Lower leg skin (tissue), 4 donors: ENCODE measurements at regions not wholly inside any gene's neighbourhood (a gene's known extent, or its start where the extent isn't known, plus 50 kb on each side); places are given as distances from the start of the nearest gene placed in this dataset.

Source experiments
- DNase-seq, 2 donors: peaks; one replicate each; pipeline ENCODE4 v3.0.0-alpha.2; 2019; ENCODE audit warnings: low spot score in 2 of 2
- H3K4me3 ChIP-seq: fragments of 200-600 bp; sonication (generic); 2 replicates; pipeline ENCODE4 v1.5.1; 2017; ENCODE audit warnings: mild to moderate bottlenecking, low read depth; ENCODE audit not compliant: poor library complexity, severe bottlenecking
- CTCF ChIP-seq, 3 donors: fragments of 450-650 bp; IDR thresholded peaks; one replicate each; pipeline ENCODE4 v1.5.1; 2016; ENCODE audit warnings: antibody characterized with exemption in 3 of 3, mild to moderate bottlenecking in 3 of 3, moderate library complexity in 2 of 3
- POLR2A ChIP-seq, 2 donors: fragments of 450-650 bp; IDR thresholded peaks; one replicate each; pipeline ENCODE4 v1.6.1; 2016 to 2017; ENCODE audit warnings: antibody characterized with exemption in 2 of 2, mild to moderate bottlenecking in 1 of 2, moderate library complexity in 1 of 2
- WGBS, 2 donors: methylation state at CpG; one replicate each; pipeline ENCODE4 v1.1.5; 2018; 5-methylcytosine and 5-hydroxymethylcytosine counted together
- intact Hi-C: fragments of 100-400 bp; cut with DNase I; formaldehyde crosslinking; loops from one replicate; pipeline ENCODE4 v1.15.0; 2023; ENCODE audit warnings: low total_unique reads

DNA sequence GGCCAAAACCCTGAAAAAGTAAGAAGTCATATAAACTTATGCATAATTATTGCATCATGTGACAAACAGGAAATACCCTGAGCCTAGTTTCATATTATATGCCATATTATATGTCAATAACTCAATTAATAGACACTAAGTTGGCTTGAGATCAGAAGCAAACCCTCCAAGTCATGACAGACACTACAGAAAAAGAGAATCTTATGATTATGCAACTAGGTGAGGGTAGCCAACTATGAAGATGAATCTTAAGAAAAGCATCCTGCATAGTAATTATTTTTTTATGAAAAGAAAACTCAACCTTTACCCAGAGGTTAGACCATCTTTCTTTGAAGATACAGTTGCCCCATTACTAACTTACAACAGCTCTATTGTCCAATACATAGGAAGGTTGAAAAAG lies 192.4 kb upstream of the VEPH1 start:
- TF ChIP-seq CTCF (IDR thresholded peaks at IDR 0.05) (no peak), POLR2A (IDR thresholded peaks at IDR 0.05) (no peak)
- intact Hi-C loops: no loop called here
- DNase-seq: no peak
- H3K4me3 ChIP-seq: no peak overlapping the region

- WGBS, 2 donors: 89% methylated on average over 2 of the region's 2 CpGs
- no peak overlapping the region for H3K4me3 ChIP-seq
- DNase-seq: no peak
- TF ChIP-seq POLR2A (IDR thresholded peaks at IDR 0.05) (no peak), CTCF (IDR thresholded peaks at IDR 0.05) (no peak)
- intact Hi-C loops: no loop called here
Observed at GRCh38 chr3:157695103-157695502, 191.9 kb upstream of the VEPH1 start.

DNA sequence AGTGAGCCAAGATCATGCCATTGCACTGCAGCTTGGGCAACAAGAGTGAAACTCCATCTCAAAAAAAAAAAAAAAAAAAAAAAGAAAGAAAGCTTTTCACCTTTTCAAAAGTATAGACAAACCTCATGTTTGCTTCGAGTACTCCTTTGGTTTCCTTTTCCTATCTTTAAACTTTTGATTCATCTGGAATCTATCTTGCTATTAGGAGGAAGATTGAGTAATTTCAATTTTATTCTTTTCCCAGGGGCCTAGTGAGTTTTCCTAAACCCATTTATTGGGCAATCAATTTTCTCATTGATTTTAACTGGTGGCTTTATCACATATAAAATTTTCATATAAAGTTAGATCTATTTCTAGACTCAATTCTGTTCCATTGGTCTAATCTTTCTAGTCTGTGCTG lies 190.5 kb upstream of the VEPH1 start:
- no peak for TF ChIP-seq POLR2A (IDR thresholded peaks at IDR 0.05)
- TF ChIP-seq CTCF (IDR thresholded peaks at IDR 0.05): no peak
- DNase-seq: no peak
- 69 to 78% methylated on average over 1 of the region's 1 CpG for WGBS, 2 donors
- no peak overlapping the region for H3K4me3 ChIP-seq
- intact Hi-C loops: no loop called here

- DNase-seq: no peak
- H3K4me3 ChIP-seq: no peak overlapping the region
- WGBS, 2 donors: 82 to 90% methylated on average over 1 of the region's 1 CpG
- TF ChIP-seq POLR2A (IDR thresholded peaks at IDR 0.05) (no peak), CTCF (IDR thresholded peaks at IDR 0.05) (no peak)
- intact Hi-C loops: no loop called here
Observed at GRCh38 chr3:157692468-157692867, 189.3 kb upstream of the VEPH1 start.

DNA sequence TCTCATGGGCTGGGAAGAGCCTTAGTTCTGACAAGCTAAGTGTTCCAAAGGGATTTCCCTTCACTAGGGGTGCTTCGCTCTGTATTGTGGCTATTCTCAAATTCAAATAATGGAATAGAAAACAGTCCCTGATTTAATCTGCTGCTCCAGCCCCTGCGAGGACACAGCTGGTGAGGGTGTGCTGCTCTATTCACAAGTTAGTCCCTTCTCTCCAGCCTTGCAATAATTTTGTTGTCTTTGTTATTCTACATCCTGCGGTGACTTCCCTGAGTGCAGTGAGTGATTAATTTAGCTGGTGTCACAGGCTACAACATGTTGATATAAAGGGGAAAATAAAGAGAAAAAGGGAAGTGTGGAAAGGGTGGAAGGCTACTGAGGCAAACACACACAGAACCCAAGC lies 180.5 kb upstream of the VEPH1 start:
- 75 to 76% methylated on average over 3 of the region's 3 CpGs for WGBS, 2 donors
- no peak overlapping the region for H3K4me3 ChIP-seq
- intact Hi-C loops: no loop called here
- no peak for DNase-seq
- TF ChIP-seq CTCF (IDR thresholded peaks at IDR 0.05) (no peak), POLR2A (IDR thresholded peaks at IDR 0.05) (no peak)

DNA sequence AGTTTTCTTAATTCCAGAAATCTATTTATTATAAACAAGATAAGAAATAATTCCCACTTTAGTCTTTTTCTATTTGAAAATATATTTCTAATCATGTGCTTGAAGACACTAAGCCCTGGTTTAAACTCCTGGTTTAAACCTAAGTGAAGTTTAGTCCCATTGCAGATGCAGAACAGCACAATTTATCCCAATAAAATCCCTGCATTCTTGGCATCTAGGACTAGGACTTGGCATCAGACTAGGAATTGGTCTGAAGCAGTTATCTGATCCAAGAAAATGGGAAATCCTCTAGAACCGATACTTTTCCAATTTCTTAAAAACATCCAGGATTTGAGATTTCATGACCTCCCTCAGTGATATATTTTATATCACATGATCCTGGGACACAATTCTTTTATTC lies 168.8 kb upstream of the VEPH1 start:
- intact Hi-C loops: no loop called here
- no peak for TF ChIP-seq CTCF (IDR thresholded peaks at IDR 0.05)
- TF ChIP-seq POLR2A (IDR thresholded peaks at IDR 0.05): no peak
- no peak for DNase-seq
- 68 to 71% methylated on average over 1 of the region's 1 CpG for WGBS, 2 donors
- no peak overlapping the region for H3K4me3 ChIP-seq
